ENCODE measurements at regions not wholly inside any gene's neighbourhood (a gene's known extent, or its start where the extent isn't known, plus 50 kb on each side); places are given as distances from the start of the nearest gene placed in this dataset.

- TF ChIP-seq, protein P1, sequence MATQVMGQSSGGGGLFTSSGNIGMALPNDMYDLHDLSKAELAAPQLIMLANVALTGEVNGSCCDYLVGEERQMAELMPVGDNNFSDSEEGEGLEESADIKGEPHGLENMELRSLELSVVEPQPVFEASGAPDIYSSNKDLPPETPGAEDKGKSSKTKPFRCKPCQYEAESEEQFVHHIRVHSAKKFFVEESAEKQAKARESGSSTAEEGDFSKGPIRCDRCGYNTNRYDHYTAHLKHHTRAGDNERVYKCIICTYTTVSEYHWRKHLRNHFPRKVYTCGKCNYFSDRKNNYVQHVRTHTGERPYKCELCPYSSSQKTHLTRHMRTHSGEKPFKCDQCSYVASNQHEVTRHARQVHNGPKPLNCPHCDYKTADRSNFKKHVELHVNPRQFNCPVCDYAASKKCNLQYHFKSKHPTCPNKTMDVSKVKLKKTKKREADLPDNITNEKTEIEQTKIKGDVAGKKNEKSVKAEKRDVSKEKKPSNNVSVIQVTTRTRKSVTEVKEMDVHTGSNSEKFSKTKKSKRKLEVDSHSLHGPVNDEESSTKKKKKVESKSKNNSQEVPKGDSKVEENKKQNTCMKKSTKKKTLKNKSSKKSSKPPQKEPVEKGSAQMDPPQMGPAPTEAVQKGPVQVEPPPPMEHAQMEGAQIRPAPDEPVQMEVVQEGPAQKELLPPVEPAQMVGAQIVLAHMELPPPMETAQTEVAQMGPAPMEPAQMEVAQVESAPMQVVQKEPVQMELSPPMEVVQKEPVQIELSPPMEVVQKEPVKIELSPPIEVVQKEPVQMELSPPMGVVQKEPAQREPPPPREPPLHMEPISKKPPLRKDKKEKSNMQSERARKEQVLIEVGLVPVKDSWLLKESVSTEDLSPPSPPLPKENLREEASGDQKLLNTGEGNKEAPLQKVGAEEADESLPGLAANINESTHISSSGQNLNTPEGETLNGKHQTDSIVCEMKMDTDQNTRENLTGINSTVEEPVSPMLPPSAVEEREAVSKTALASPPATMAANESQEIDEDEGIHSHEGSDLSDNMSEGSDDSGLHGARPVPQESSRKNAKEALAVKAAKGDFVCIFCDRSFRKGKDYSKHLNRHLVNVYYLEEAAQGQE (IDR thresholded peaks at IDR 0.05; ENCODE audit: unreplicated experiment): no peak
- TF ChIP-seq, protein P2, sequence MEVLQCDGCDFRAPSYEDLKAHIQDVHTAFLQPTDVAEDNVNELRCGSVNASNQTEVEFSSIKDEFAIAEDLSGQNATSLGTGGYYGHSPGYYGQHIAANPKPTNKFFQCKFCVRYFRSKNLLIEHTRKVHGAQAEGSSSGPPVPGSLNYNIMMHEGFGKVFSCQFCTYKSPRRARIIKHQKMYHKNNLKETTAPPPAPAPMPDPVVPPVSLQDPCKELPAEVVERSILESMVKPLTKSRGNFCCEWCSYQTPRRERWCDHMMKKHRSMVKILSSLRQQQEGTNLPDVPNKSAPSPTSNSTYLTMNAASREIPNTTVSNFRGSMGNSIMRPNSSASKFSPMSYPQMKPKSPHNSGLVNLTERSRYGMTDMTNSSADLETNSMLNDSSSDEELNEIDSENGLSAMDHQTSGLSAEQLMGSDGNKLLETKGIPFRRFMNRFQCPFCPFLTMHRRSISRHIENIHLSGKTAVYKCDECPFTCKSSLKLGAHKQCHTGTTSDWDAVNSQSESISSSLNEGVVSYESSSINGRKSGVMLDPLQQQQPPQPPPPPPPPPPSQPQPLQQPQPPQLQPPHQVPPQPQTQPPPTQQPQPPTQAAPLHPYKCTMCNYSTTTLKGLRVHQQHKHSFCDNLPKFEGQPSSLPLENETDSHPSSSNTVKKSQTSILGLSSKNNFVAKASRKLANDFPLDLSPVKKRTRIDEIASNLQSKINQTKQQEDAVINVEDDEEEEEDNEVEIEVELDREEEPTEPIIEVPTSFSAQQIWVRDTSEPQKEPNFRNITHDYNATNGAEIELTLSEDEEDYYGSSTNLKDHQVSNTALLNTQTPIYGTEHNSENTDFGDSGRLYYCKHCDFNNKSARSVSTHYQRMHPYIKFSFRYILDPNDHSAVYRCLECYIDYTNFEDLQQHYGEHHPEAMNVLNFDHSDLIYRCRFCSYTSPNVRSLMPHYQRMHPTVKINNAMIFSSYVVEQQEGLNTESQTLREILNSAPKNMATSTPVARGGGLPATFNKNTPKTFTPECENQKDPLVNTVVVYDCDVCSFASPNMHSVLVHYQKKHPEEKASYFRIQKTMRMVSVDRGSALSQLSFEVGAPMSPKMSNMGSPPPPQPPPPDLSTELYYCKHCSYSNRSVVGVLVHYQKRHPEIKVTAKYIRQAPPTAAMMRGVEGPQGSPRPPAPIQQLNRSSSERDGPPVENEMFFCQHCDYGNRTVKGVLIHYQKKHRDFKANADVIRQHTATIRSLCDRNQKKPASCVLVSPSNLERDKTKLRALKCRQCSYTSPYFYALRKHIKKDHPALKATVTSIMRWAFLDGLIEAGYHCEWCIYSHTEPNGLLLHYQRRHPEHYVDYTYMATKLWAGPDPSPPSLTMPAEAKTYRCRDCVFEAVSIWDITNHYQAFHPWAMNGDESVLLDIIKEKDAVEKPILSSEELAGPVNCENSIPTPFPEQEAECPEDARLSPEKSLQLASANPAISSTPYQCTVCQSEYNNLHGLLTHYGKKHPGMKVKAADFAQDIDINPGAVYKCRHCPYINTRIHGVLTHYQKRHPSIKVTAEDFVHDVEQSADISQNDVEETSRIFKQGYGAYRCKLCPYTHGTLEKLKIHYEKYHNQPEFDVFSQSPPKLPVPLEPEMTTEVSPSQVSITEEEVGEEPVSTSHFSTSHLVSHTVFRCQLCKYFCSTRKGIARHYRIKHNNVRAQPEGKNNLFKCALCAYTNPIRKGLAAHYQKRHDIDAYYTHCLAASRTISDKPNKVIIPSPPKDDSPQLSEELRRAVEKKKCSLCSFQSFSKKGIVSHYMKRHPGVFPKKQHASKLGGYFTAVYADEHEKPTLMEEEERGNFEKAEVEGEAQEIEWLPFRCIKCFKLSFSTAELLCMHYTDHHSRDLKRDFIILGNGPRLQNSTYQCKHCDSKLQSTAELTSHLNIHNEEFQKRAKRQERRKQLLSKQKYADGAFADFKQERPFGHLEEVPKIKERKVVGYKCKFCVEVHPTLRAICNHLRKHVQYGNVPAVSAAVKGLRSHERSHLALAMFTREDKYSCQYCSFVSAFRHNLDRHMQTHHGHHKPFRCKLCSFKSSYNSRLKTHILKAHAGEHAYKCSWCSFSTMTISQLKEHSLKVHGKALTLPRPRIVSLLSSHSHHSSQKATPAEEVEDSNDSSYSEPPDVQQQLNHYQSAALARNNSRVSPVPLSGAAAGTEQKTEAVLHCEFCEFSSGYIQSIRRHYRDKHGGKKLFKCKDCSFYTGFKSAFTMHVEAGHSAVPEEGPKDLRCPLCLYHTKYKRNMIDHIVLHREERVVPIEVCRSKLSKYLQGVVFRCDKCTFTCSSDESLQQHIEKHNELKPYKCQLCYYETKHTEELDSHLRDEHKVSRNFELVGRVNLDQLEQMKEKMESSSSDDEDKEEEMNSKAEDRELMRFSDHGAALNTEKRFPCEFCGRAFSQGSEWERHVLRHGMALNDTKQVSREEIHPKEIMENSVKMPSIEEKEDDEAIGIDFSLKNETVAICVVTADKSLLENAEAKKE (CRISPR knock-in tag; IDR thresholded peaks at IDR 0.05): no peak
- TF ChIP-seq EZH2 (IDR thresholded peaks at IDR 0.05; ENCODE audit: low read depth, unreplicated experiment) (no peak), ZNF114 (CRISPR knock-in tag; IDR thresholded peaks at IDR 0.05) (no peak), NANOG (IDR thresholded peaks at IDR 0.05; ENCODE audit: borderline replicate concordance) (no peak), POLR2AphosphoS5 (IDR thresholded peaks at IDR 0.05; ENCODE audit: low read depth) (no peak), JUNB (IDR thresholded peaks at IDR 0.05; ENCODE audit: unreplicated experiment) (no peak)
- no peak for DNase-seq (ENCODE audit: low spot score)
- no peak overlapping the region for H3K4me3 ChIP-seq
- H3K27me3 ChIP-seq (ENCODE audit: insufficient read depth): no peaks in the 10 kb centered on the region
- H3F3A ChIP-seq (replicated peaks; ENCODE audit: low read depth): no peaks in the 10 kb centered on the region
- H3K9me2 ChIP-seq (ENCODE audit: insufficient read depth): no peaks in the 10 kb centered on the region
- no peak overlapping the region for H3K27ac Mint-ChIP-seq
- H3K9me3 Mint-ChIP-seq: no peaks in the 10 kb centered on the region
- no peak overlapping the region for H3K27ac ChIP-seq (ENCODE audit: low read depth)
- H3K4me3 Mint-ChIP-seq: no peak overlapping the region
- peaks cover 40% of the 10 kb centered on the region for H3K4me1 Mint-ChIP-seq
- H4K20me1 ChIP-seq (replicated peaks; ENCODE audit: insufficient read depth): no peaks in the 10 kb centered on the region
- no peak overlapping the region for H2AFZ ChIP-seq
- no peak overlapping the region for H3K4me2 ChIP-seq
- H3K79me2 ChIP-seq (replicated peaks; ENCODE audit: insufficient read depth): no peaks in the 10 kb centered on the region
- H3K36me3 Mint-ChIP-seq (ENCODE audit: low read depth): 0 out of 3 replicates have a peak, but pooled peaks cover 3% of the 10 kb centered on the region
- no peak for ATAC-seq
- H3K4me1 ChIP-seq (ENCODE audit: insufficient read depth): peaks cover 44% of the 10 kb centered on the region
- no peaks in the 10 kb centered on the region for H3K36me3 ChIP-seq (ENCODE audit: insufficient read depth)
- peaks cover 2% of the 10 kb centered on the region for H3K27me3 Mint-ChIP-seq (ENCODE audit: insufficient read depth, low read depth, poor library complexity)
Measured at GRCh38 chr9:679462-679861, 162.0 kb upstream of the DMRT1 start.

Measured in GM23338 (cell line).